HL-60 (cell line): ENCODE measurements at regions not wholly inside any gene's neighbourhood (a gene's known extent, or its start where the extent isn't known, plus 50 kb on each side); places are given as distances from the start of the nearest gene placed in this dataset.
A peak's percentile ranks its signal among the peaks of the same experiment; 100 is the strongest.

Experiments used
- DNase-seq, 2 experiments: peaks; one replicate each; pipeline ENCODE4 v3.0.0-alpha.2; 2010 to 2020; ENCODE audit warnings: low read depth in 1 of 2, low spot score in 1 of 2
- H3K27ac ChIP-seq: fragments of 250-450 bp; sonication (Bioruptor Pico); replicated peaks from 2 replicates; pipeline ENCODE4 v1.5.1; 2020; ENCODE audit warnings: mild to moderate bottlenecking, moderate library complexity
- H3K27me3 ChIP-seq: fragments of 250-450 bp; sonication (Bioruptor Pico); 2 replicates; pipeline ENCODE4 v1.5.1; 2021; ENCODE audit warnings: mild to moderate bottlenecking, moderate library complexity; ENCODE audit not compliant: insufficient read depth, poor library complexity, severe bottlenecking
- H3K4me3 ChIP-seq: replicated peaks from 2 replicates; pipeline ENCODE4 v1.5.1; 2011; ENCODE audit warnings: mild to moderate bottlenecking, control low read depth, low read length; ENCODE audit not compliant: insufficient read depth
- GABPA ChIP-seq: IDR thresholded peaks from 2 replicates; pipeline ENCODE4 v1.6.1; 2012; ENCODE audit warnings: low read depth
- POLR2AphosphoS5 ChIP-seq: IDR thresholded peaks from 2 replicates; pipeline ENCODE4 v1.6.1; 2012; ENCODE audit warnings: low read depth
- SPI1 ChIP-seq: IDR thresholded peaks from 2 replicates; pipeline ENCODE4 v1.6.1; 2012; ENCODE audit warnings: low read depth, mild to moderate bottlenecking, borderline replicate concordance
- TF ChIP-seq, protein P1 (sequence below): IDR thresholded peaks from 2 replicates; pipeline ENCODE4 v1.6.1; 2012; ENCODE audit warnings: low read depth; ENCODE audit not compliant: insufficient replicate concordance
- TF ChIP-seq, protein P2 (sequence below): IDR thresholded peaks from one replicate; pipeline ENCODE4 v1.5.1; 2011; ENCODE audit warnings: low read length, control low read depth, inconsistent platforms; ENCODE audit not compliant: insufficient read depth

DNA sequence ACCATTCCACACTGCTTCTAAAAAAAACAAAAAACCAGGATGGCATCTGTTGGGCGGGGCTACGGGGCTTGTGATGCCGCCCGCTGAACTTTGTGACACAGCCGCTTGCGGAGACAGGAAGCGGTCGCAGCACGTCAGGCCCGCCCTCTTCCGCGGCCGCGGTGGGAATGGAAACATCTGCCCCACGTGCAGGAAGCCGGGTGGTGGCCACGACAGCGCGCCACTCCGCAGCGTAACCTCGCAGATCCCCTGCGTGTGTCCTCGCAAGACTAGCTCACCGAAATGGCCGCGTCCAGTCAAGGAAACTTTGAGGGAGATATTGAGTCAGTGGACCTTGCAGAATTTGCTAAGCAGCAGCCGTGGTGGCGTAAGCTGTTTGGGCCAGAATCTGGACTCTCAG, 168.5 kb downstream of the SUCLG1 start:
- TF ChIP-seq, protein P1, sequence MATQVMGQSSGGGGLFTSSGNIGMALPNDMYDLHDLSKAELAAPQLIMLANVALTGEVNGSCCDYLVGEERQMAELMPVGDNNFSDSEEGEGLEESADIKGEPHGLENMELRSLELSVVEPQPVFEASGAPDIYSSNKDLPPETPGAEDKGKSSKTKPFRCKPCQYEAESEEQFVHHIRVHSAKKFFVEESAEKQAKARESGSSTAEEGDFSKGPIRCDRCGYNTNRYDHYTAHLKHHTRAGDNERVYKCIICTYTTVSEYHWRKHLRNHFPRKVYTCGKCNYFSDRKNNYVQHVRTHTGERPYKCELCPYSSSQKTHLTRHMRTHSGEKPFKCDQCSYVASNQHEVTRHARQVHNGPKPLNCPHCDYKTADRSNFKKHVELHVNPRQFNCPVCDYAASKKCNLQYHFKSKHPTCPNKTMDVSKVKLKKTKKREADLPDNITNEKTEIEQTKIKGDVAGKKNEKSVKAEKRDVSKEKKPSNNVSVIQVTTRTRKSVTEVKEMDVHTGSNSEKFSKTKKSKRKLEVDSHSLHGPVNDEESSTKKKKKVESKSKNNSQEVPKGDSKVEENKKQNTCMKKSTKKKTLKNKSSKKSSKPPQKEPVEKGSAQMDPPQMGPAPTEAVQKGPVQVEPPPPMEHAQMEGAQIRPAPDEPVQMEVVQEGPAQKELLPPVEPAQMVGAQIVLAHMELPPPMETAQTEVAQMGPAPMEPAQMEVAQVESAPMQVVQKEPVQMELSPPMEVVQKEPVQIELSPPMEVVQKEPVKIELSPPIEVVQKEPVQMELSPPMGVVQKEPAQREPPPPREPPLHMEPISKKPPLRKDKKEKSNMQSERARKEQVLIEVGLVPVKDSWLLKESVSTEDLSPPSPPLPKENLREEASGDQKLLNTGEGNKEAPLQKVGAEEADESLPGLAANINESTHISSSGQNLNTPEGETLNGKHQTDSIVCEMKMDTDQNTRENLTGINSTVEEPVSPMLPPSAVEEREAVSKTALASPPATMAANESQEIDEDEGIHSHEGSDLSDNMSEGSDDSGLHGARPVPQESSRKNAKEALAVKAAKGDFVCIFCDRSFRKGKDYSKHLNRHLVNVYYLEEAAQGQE = no peak
- peak; percentile 58 for TF ChIP-seq POLR2AphosphoS5
- Histone ChIP-seq H3K27ac (no peak overlapping the region), H3K27me3 (no peaks in the 10 kb centered on the region), H3K4me3 (no peak overlapping the region)
- peak; percentile 10 to 69 for DNase-seq

DNA sequence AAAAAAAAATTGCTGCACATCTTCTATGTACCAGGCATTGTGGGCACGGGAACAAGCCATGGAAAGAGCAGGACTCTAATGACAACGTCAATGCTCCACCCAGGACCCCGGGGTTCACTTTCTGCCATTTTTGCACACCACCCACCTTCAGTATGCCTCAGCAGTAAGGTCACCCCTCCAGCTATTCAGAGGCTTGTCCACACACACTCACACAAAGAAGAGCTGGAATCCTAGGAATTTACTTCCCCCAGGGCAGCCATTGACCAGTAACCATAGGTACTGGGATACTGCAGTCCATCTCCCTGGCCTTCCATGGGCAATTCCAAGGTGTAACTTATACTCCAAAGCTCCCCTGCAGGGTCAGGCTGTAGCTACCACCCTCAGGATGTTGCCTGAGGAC, 170.8 kb downstream of the SUCLG1 start:
- DNase-seq = no peak
- Histone ChIP-seq H3K4me3 (no peak overlapping the region), H3K27me3 (no peaks in the 10 kb centered on the region), H3K27ac (no peak overlapping the region)
- TF ChIP-seq, protein P2, sequence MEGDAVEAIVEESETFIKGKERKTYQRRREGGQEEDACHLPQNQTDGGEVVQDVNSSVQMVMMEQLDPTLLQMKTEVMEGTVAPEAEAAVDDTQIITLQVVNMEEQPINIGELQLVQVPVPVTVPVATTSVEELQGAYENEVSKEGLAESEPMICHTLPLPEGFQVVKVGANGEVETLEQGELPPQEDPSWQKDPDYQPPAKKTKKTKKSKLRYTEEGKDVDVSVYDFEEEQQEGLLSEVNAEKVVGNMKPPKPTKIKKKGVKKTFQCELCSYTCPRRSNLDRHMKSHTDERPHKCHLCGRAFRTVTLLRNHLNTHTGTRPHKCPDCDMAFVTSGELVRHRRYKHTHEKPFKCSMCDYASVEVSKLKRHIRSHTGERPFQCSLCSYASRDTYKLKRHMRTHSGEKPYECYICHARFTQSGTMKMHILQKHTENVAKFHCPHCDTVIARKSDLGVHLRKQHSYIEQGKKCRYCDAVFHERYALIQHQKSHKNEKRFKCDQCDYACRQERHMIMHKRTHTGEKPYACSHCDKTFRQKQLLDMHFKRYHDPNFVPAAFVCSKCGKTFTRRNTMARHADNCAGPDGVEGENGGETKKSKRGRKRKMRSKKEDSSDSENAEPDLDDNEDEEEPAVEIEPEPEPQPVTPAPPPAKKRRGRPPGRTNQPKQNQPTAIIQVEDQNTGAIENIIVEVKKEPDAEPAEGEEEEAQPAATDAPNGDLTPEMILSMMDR = no peak
- TF ChIP-seq, protein P1 = no peak
- no peak for TF ChIP-seq GABPA

DNA sequence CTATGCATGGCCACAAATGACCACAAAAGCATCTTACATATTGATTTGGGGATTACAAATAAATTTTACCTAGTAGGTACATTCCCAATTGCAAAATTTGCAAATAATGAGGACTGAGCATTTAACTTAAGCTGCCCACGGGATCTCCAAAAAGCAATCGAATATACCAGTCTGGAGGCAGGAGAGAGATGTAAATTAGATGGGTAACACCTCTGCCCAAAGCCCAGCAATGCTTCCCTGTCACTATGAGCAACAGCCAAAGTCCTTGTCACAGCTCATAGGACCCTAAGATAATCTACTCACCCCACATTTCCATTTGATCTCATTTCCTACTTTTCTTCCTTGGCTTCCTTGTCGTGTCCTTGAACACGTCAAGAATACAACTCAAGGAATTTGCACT, 172.2 kb downstream of the SUCLG1 start:
- no peaks in the 10 kb centered on the region for H3K27me3 ChIP-seq
- no peak for TF ChIP-seq SPI1
- TF ChIP-seq, protein P1 = no peak
- TF ChIP-seq, protein P2 = no peak
- no peak for TF ChIP-seq GABPA
- no peak for TF ChIP-seq POLR2AphosphoS5
- no peak overlapping the region for H3K4me3 ChIP-seq
- H3K27ac ChIP-seq = no peak overlapping the region
- DNase-seq = no peak

DNA sequence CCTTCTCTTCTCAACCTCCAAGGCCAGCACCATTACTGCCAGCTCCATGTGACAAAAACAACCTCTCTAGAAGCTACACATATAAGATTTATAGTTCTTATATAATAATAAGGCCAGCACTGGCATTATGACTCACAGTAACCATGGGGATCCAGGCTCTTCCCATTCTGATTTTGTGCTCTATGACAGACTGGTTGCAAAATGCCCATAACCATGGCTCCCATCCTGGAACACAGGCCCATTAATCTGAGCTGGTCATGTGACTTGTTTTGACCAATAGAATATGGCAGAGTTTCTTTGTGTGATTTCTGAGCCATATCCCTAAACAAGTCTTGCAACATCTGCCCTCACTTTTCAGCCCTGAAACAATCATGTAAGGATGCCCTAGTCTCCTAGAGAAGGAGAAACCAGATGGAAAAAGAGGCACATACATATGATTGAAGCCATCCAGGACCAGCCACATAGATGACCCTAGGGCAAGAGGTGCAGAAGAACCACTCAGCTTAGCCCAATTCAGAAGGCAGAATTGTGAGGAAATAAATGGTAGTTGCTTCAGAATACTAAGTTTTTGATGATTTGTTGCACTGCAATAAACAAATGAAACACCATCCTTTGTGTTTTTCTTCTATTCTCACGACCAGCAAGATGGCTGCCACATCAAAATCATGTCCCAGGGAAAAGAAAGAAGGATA, 173.9 kb downstream of the SUCLG1 start:
- no peak overlapping the region for H3K4me3 ChIP-seq
- H3K27me3 ChIP-seq = no peaks in the 10 kb centered on the region
- no peak overlapping the region for H3K27ac ChIP-seq
- no peak for TF ChIP-seq SPI1
- no peak for DNase-seq
